ENCODE measurements at regions not wholly inside any gene's neighbourhood (a gene's known extent, or its start where the extent isn't known, plus 50 kb on each side); places are given as distances from the start of the nearest gene placed in this dataset.

GRCh38 chr18:47735041-47735702 lies 195.3 kb downstream of the SMAD2 start:
- ATAC-seq, result no peak
- intact Hi-C loops (cut with DNase I, micrococcal nuclease), result no loop called here
- no peak for DNase-seq

- ATAC-seq, result no peak
- DNase-seq, result no peak
- intact Hi-C loops (cut with DNase I, micrococcal nuclease), result no loop called here
Observed at GRCh38 chr18:47731276-47731675, 199.2 kb downstream of the SMAD2 start.

- no peak for DNase-seq
- intact Hi-C loops (cut with DNase I, micrococcal nuclease), result no loop called here
- no peak for ATAC-seq
Observed at GRCh38 chr18:47730795-47731194, 199.7 kb downstream of the SMAD2 start.

DNA sequence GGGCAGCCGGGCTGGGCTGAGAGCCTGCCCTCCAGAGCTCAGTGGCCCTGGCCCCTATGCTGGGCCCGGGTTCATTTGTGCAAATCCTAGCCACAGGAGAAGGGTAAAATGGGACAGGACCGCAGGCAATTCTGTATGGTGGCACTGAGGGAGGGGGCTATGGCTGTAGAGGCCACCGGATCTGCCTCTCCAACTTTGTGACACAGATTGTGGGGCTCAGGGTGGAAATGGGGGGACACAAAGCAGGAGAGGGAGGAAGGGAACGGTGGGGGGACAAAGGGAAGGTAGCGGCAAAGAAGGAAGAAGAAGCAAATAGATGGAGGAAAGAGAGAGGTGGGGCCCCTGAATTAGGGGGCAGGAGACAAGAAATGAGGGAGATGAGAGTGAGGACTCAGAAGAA lies 201.1 kb downstream of the SMAD2 start:
- intact Hi-C loops (cut with DNase I, micrococcal nuclease), result no loop called here
- ATAC-seq (no peak), DNase-seq (no peak)

GRCh38 chr18:47728921-47729320 lies 201.5 kb downstream of the SMAD2 start:
- no peak for DNase-seq
- intact Hi-C loops (cut with DNase I, micrococcal nuclease), result no loop called here
- ATAC-seq, result no peak

GRCh38 chr18:47727409-47727808 lies 203.1 kb downstream of the SMAD2 start:
- ATAC-seq, result no peak
- intact Hi-C loops (cut with DNase I, micrococcal nuclease), result no loop called here
- DNase-seq, result no peak

DNA sequence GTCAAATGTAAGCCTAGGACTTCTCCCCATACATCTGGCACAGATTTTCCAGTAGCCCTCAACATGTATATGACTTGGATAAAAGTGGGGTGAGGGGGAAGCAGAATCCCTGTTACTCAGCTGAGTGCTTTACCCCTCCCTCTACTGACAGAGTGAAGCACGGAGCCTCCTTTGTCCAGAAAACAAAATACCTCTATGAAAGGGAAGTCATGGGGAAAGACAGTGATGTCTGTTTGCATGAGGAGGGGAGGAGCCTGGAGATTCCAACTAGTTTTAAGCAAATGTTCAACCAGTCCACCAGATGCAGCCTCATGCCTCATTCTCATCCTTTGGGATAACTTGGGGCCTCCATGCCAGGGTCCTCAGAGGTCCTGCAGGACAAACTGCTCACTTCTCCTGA lies 203.9 kb downstream of the SMAD2 start:
- intact Hi-C loops (cut with DNase I, micrococcal nuclease), result no loop called here
- DNase-seq (no peak), ATAC-seq (no peak)

DNA sequence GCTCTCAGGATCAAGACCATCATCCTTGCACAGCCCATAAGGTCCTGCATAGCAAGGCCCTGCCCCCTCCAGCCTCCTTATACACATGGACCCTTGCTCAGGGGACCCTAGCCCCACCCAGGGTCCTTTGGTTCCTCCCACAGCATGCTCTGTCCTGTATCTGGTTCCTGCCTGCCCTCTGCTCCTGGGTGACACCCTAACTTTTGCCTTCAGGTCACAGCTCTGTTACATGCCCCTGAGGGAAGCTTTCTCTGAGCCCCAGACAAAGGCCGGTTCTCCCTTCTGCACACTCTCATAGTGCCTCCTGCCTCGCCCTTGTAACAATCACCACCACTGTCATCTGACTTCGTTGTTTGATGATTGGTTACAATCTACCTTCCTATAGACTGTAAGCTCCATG lies 204.8 kb downstream of the SMAD2 start:
- ATAC-seq (no peak), DNase-seq (no peak)
- intact Hi-C loops (cut with DNase I, micrococcal nuclease), result no loop called here

- ATAC-seq (no peak), DNase-seq (no peak)
- intact Hi-C loops (cut with DNase I, micrococcal nuclease), result no loop called here
Observed at GRCh38 chr18:47724186-47724975, 206.1 kb downstream of the SMAD2 start.

GRCh38 chr18:47721876-47722275 lies 208.6 kb downstream of the SMAD2 start:
- no peak for ATAC-seq
- intact Hi-C loops (cut with DNase I, micrococcal nuclease), result no loop called here
- no peak for DNase-seq

DNA sequence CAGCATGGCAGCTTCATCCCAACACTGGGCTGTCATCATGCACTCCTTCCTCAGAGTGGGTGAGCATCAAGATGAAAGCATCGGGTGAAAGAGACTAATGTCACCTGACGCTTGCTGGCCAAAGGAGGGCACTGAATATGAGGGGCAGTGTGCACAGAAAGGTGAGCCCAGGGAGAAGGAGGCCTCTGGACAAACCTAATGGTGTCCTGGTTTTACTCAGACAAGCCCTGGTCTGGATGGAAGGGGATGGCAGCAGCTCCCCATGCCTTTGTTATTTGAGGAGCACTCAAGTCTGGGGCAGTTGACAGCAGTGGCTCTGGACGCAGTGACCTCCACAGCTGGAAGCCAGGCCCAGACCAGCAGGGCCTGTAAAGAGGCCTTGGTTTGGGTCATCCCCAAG lies 209.7 kb downstream of the SMAD2 start:
- intact Hi-C loops (cut with DNase I, micrococcal nuclease), result no loop called here
- no peak for ATAC-seq
- DNase-seq, result no peak

DNA sequence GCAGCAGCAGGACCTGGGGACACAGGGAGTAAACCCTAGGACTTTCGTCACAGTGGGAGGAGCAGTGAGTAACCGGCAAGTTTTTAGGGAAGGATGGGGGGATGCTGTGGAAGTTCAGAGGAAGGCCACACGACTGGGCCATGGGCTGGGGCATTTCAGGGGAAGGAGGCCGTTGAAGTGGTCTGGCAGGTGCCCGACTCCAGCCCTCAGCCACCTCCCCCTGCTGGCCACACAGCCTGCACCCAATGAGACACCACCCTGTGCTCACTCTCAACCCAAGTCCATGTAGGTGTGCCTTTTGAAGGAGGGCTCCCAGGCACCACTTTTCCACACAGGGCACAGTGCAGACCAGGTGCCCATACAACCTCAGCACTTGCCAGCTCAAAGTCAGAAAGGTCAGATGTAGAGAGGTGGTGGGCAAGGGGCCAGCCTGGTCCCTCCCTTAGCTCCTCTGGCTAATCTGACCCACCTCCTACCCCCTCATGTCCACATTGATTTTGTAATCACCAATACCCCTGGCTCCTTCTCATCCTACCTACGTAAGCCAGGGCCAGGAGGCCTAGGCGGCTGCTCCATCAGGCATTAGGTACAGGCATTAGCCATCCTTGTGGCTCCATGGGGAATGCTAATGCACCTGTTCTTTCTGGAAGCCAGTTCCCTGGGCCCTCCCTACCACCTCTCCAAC lies 211.2 kb downstream of the SMAD2 start:
- intact Hi-C loops (cut with DNase I, micrococcal nuclease), result no loop called here
- no peak for DNase-seq
- ATAC-seq, result no peak

- DNase-seq, result no peak
- intact Hi-C loops (cut with DNase I, micrococcal nuclease), result no loop called here
- no peak for ATAC-seq
Observed at GRCh38 chr18:47718646-47719045, 211.8 kb downstream of the SMAD2 start.

DNA sequence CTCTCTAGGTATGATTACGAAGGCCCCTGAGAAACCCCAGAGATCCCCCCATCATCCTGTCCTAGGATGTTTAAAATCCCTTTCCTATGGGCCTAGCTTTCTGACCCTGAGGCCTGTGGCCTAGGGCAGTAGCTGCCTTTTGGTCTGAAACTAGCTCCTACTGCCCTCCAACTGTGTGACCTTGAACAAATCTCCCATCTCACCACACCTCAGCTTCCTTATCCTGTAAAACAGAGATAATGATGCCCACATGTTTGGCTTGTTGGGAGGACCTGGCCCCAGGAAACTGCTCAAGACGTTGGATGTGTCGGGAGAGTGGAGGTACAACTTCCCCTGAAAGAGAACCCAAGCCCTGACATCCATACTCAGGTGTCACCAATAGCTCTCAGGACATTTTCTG lies 213.2 kb downstream of the SMAD2 start:
- ATAC-seq (peak; percentile 73), DNase-seq (peak; percentile 20 to 35)
- intact Hi-C loops (cut with DNase I, micrococcal nuclease), result no loop called here

- ATAC-seq (peak; percentile 93), DNase-seq (peak; percentile 44 to 52)
- intact Hi-C loops (cut with DNase I, micrococcal nuclease), result no loop called here
Observed at GRCh38 chr18:47716632-47717185, 213.8 kb downstream of the SMAD2 start.

GRCh38 chr18:47710451-47710850 lies 220.0 kb downstream of the SMAD2 start:
- ATAC-seq, result peak; percentile 81
- intact Hi-C loops (cut with DNase I, micrococcal nuclease), result no loop called here
- DNase-seq, result no peak

DNA sequence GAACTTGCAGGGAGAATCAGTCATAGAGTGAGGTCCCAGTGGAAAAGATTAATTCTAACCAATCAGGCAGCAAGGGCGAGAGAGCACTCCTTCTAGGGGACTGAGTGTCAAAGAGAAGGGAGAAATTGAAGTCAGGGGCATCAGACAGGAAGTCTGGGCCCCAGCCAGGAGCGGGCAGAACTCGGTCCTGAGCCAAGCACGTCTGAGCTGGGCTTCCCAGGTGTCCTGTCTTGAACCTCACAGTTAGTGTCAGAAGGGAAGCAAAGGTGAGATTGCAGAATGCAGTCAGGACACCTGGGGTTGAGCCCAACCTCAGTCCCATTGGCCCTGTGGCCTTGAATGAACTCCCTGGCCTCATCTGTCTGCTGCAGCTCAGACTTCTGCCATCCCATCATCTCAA lies 220.9 kb downstream of the SMAD2 start:
- peak in 1 of 2 donors; percentile 30 for DNase-seq
- ATAC-seq, result peak; percentile 61
- intact Hi-C loops (cut with DNase I, micrococcal nuclease), result no loop called here

DNA sequence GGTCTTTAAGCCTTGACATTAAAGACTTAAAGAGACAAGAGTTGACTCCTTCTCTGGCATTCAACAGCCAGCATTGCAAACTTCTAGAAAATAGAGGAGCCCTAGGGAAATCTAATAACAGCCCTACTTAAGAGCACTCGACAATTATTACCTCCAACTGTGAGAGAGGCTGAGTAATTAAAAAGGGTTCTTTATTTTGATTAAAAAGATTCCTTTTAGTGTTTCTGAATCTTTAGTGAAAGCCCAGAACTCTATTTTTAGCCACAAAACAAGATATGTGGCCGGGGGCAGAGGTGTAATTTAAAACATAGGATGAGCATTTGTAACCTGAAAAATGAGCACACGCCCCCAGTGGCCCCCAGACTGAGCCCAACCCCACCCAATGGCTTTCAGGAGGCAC lies 222.3 kb downstream of the SMAD2 start:
- DNase-seq (no peak), ATAC-seq (no peak)
- intact Hi-C loops (cut with DNase I, micrococcal nuclease), result no loop called here

GRCh38 chr18:47701134-47701533 lies 229.3 kb downstream of the SMAD2 start:
- DNase-seq (no peak), ATAC-seq (no peak)
- intact Hi-C loops (cut with DNase I, micrococcal nuclease), result no loop called here

DNA sequence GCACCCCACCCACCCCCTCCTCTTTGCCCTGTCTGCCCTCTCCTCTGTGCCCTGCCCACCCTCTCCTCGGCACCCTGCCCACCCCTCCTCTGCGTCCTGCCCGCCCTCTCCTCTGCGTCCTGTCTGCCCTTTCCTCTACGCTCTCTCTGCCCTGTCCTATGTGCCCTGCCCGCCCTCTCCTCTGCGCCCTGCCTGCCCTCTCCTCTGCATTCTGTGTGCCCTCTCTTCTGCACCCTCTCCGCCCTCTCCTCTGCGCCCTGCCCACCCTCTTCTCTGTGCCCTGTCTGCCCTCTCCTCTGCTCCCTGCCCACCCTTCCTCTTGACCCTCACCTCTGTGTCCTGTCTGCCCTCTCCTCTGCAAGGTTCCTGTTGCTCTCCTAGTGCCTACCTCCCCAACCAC lies 233.6 kb downstream of the SMAD2 start:
- ATAC-seq (no peak), DNase-seq (no peak)
- intact Hi-C loops (cut with DNase I, micrococcal nuclease), result no loop called here

Measured in left colon (tissue), 2 donors.